HG02678 (cell line): ENCODE measurements at regions not wholly inside any gene's neighbourhood (a gene's known extent, or its start where the extent isn't known, plus 50 kb on each side); places are given as distances from the start of the nearest gene placed in this dataset.
"Not testable (repeated sequence)": the region's sequence is repeated elsewhere in the genome, so short reads cannot be mapped to it uniquely, and the experiment has no call there.

Source experiments
- ATAC-seq: cut with Tn5 transposase; IDR thresholded peaks from one replicate; pipeline ENCODE4 v1.9.1; 2021; ENCODE audit warnings: mild to moderate bottlenecking, moderate library complexity; ENCODE audit not compliant: unreplicated experiment

GRCh38 chr4:116551806-116552205 lies 533.6 kb downstream of the TRAM1L1 start:
- ATAC-seq: no peak

- ATAC-seq: no peak
Measured at GRCh38 chr4:116547632-116548031, 537.7 kb downstream of the TRAM1L1 start.

- ATAC-seq: no peak
Measured at GRCh38 chr4:116546759-116547158, 538.6 kb downstream of the TRAM1L1 start.

- ATAC-seq: no peak
Measured at GRCh38 chr4:116544946-116545345, 540.4 kb downstream of the TRAM1L1 start.

- no peak for ATAC-seq
Measured at GRCh38 chr4:116539744-116540143, 545.6 kb downstream of the TRAM1L1 start.

- ATAC-seq: no peak
Measured at GRCh38 chr4:116537828-116538227, 547.5 kb downstream of the TRAM1L1 start.

GRCh38 chr4:116536024-116536423 lies 549.4 kb downstream of the TRAM1L1 start:
- not testable (repeated sequence) for ATAC-seq

GRCh38 chr4:116531870-116532269 lies 553.5 kb downstream of the TRAM1L1 start:
- ATAC-seq: no peak

- no peak for ATAC-seq
Measured at GRCh38 chr4:116531026-116531425, 554.4 kb downstream of the TRAM1L1 start.

- no peak for ATAC-seq
Measured at GRCh38 chr4:116530048-116530447, 555.3 kb downstream of the TRAM1L1 start.

GRCh38 chr4:116529129-116529528 lies 556.2 kb downstream of the TRAM1L1 start:
- ATAC-seq: no peak

GRCh38 chr4:116522922-116523321 lies 562.5 kb downstream of the TRAM1L1 start:
- no peak for ATAC-seq

- ATAC-seq: no peak
Measured at GRCh38 chr4:116520886-116521285, 564.5 kb downstream of the TRAM1L1 start.

- ATAC-seq: no peak
Measured at GRCh38 chr4:116516711-116517110, 568.7 kb downstream of the TRAM1L1 start.

GRCh38 chr4:116515959-116516358 lies 569.4 kb downstream of the TRAM1L1 start:
- no peak for ATAC-seq

GRCh38 chr4:116512552-116512951 lies 572.8 kb downstream of the TRAM1L1 start:
- ATAC-seq: no peak

GRCh38 chr4:116501954-116502353 lies 583.4 kb downstream of the TRAM1L1 start:
- ATAC-seq: no peak

- ATAC-seq: no peak
Measured at GRCh38 chr4:116500225-116500624, 585.2 kb downstream of the TRAM1L1 start.

- no peak for ATAC-seq
Measured at GRCh38 chr4:116489739-116490138, 595.6 kb downstream of the TRAM1L1 start.

- ATAC-seq: no peak
Measured at GRCh38 chr4:116486401-116486800, 599.0 kb downstream of the TRAM1L1 start.

GRCh38 chr4:116480546-116480945 lies 604.8 kb downstream of the TRAM1L1 start:
- ATAC-seq: no peak

GRCh38 chr4:116478343-116478742 lies 607.0 kb downstream of the TRAM1L1 start:
- ATAC-seq: no peak

- no peak for ATAC-seq
Measured at GRCh38 chr4:116469582-116469981, 615.8 kb downstream of the TRAM1L1 start.

- ATAC-seq: no peak
Measured at GRCh38 chr4:116453127-116453526, 632.2 kb downstream of the TRAM1L1 start.
